ENCODE measurements at regions not wholly inside any gene's neighbourhood (a gene's known extent, or its start where the extent isn't known, plus 50 kb on each side); places are given as distances from the start of the nearest gene placed in this dataset.

GRCh38 chr18:64981915-64982314 lies 768.9 kb upstream of the CDH7 start:
- no peak for ATAC-seq
- no peak for TF ChIP-seq CSDC2 (CRISPR knock-in tag; IDR thresholded peaks at IDR 0.05)
- no peak for TF ChIP-seq CSRNP3 (CRISPR knock-in tag; IDR thresholded peaks at IDR 0.05)
- no peak for TF ChIP-seq ESRRG (CRISPR knock-in tag; IDR thresholded peaks at IDR 0.05)
- no peak for TF ChIP-seq TSHZ2 (CRISPR knock-in tag; IDR thresholded peaks at IDR 0.05)
- TF ChIP-seq ZNF8 (CRISPR knock-in tag; IDR thresholded peaks at IDR 0.05): no peak
- no peak for TF ChIP-seq PATZ1 (CRISPR knock-in tag; IDR thresholded peaks at IDR 0.05; ENCODE audit: borderline replicate concordance)
- TF ChIP-seq TOX (CRISPR knock-in tag; IDR thresholded peaks at IDR 0.05; ENCODE audit: borderline replicate concordance): no peak
- no peak for TF ChIP-seq SNAI2 (CRISPR knock-in tag; IDR thresholded peaks at IDR 0.05)
- no peak for TF ChIP-seq BACH2 (CRISPR knock-in tag; IDR thresholded peaks at IDR 0.05; ENCODE audit: borderline replicate concordance)

- no peak for ATAC-seq
- TF ChIP-seq ARNTL (CRISPR knock-in tag; IDR thresholded peaks at IDR 0.05; ENCODE audit: borderline replicate concordance, low read depth) (no peak), PATZ1 (CRISPR knock-in tag; IDR thresholded peaks at IDR 0.05; ENCODE audit: borderline replicate concordance) (no peak)
Observed at GRCh38 chr18:64979791-64980190, 771.0 kb upstream of the CDH7 start.

GRCh38 chr18:64974391-64975125 lies 776.3 kb upstream of the CDH7 start:
- TF ChIP-seq ARNTL (CRISPR knock-in tag; IDR thresholded peaks at IDR 0.05; ENCODE audit: borderline replicate concordance, low read depth) (no peak), PATZ1 (CRISPR knock-in tag; IDR thresholded peaks at IDR 0.05; ENCODE audit: borderline replicate concordance) (no peak), POU6F1 (CRISPR knock-in tag; IDR thresholded peaks at IDR 0.05; ENCODE audit: borderline replicate concordance, low read depth) (no peak), ZNF565 (CRISPR knock-in tag; conservative IDR thresholded peaks at IDR 0.05; ENCODE audit: low read depth) (no peak), BACH2 (CRISPR knock-in tag; IDR thresholded peaks at IDR 0.05; ENCODE audit: borderline replicate concordance) (no peak), TCF4 (CRISPR knock-in tag; IDR thresholded peaks at IDR 0.05; ENCODE audit: borderline replicate concordance) (no peak), PPARA (CRISPR knock-in tag; IDR thresholded peaks at IDR 0.05; ENCODE audit: borderline replicate concordance) (no peak), CSRNP3 (CRISPR knock-in tag; IDR thresholded peaks at IDR 0.05) (no peak), ZNF8 (CRISPR knock-in tag; IDR thresholded peaks at IDR 0.05) (no peak), TSHZ2 (CRISPR knock-in tag; IDR thresholded peaks at IDR 0.05) (no peak), RARB (CRISPR knock-in tag; IDR thresholded peaks at IDR 0.05) (no peak), ZFP30 (CRISPR knock-in tag; IDR thresholded peaks at IDR 0.05) (no peak), SNAI2 (CRISPR knock-in tag; IDR thresholded peaks at IDR 0.05) (no peak), ZC3H10 (CRISPR knock-in tag; IDR thresholded peaks at IDR 0.05) (no peak), ZFP3 (CRISPR knock-in tag; IDR thresholded peaks at IDR 0.05) (no peak), OSR1 (CRISPR knock-in tag; IDR thresholded peaks at IDR 0.05) (no peak), CSDC2 (CRISPR knock-in tag; IDR thresholded peaks at IDR 0.05) (no peak)
- ATAC-seq: no peak
